Suprapubic skin (tissue), 4 donors: ENCODE measurements at regions not wholly inside any gene's neighbourhood (a gene's known extent, or its start where the extent isn't known, plus 50 kb on each side); places are given as distances from the start of the nearest gene placed in this dataset.

Experiments used
- DNase-seq, 2 donors: peaks; one replicate each; pipeline ENCODE4 v3.0.0-alpha.2; 2019; ENCODE audit warnings: low spot score in 2 of 2
- H3K27ac ChIP-seq: fragments of 200-600 bp; sonication (generic); one replicate; pipeline ENCODE4 v1.5.1; 2019
- H3K27me3 ChIP-seq: fragments of 200-600 bp; sonication (generic); one replicate; pipeline ENCODE4 v1.5.1; 2019
- H3K36me3 ChIP-seq: fragments of 200-600 bp; sonication (generic); one replicate; pipeline ENCODE4 v1.5.1; 2019
- H3K4me1 ChIP-seq: fragments of 200-600 bp; sonication (generic); one replicate; pipeline ENCODE4 v1.5.1; 2019
- H3K4me3 ChIP-seq: fragments of 200-600 bp; sonication (generic); one replicate; pipeline ENCODE4 v1.5.1; 2019; ENCODE audit warnings: mild to moderate bottlenecking
- H3K9me3 ChIP-seq: fragments of 200-600 bp; sonication (generic); one replicate; pipeline ENCODE4 v1.5.1; 2019
- CTCF ChIP-seq, 2 donors: fragments of 200-600 bp in 1 of 2; fragments of 450-650 bp in 1 of 2; sonication (generic) in 1 of 2; IDR thresholded peaks; one replicate each; pipeline ENCODE4 v1.5.1; 2016 to 2019; ENCODE audit warnings: antibody characterized with exemption in 2 of 2, mild to moderate bottlenecking in 1 of 2, moderate library complexity in 1 of 2
- EP300 ChIP-seq: sonication (generic); formaldehyde crosslinking; IDR thresholded peaks from one replicate; pipeline ENCODE4 v1.6.1; 2017; ENCODE audit warnings: antibody characterized with exemption
- POLR2A ChIP-seq, 2 donors: fragments of 450-650 bp; IDR thresholded peaks; one replicate each; pipeline ENCODE4 v1.6.1; 2017; ENCODE audit warnings: antibody characterized with exemption in 2 of 2, mild to moderate bottlenecking in 2 of 2, moderate library complexity in 2 of 2
- POLR2AphosphoS5 ChIP-seq, 3 donors: sonication (generic); formaldehyde crosslinking; IDR thresholded peaks; one replicate each; pipeline ENCODE4 v1.6.1; 2017; ENCODE audit warnings: antibody characterized with exemption in 3 of 3
- WGBS: methylation state at CpG from one replicate; pipeline ENCODE4 v1.1.5; 2018; 5-methylcytosine and 5-hydroxymethylcytosine counted together

GRCh38 chr14:53360829-53361228, 207.7 kb upstream of the DDHD1 start:
- Histone ChIP-seq H3K27ac (no peak overlapping the region), H3K4me3 (no peak overlapping the region)
- DNase-seq = no peak

GRCh38 chr14:53358166-53358565, 205.0 kb upstream of the DDHD1 start:
- TF ChIP-seq CTCF (IDR thresholded peaks at IDR 0.05) (no peak), EP300 (no peak), POLR2A (IDR thresholded peaks at IDR 0.05) (no peak), POLR2AphosphoS5 (IDR thresholded peaks at IDR 0.05) (no peak)
- Histone ChIP-seq H3K27me3 (no peaks in the 10 kb centered on the region), H3K4me3 (no peak overlapping the region), H3K4me1 (peaks cover 5% of the 10 kb centered on the region), H3K27ac (no peak overlapping the region), H3K36me3 (no peaks in the 10 kb centered on the region), H3K9me3 (no peaks in the 10 kb centered on the region)
- DNase-seq = no peak

More at GRCh38 chr14:53360829-53361228, 207.7 kb upstream of the DDHD1 start:
- H3K27me3 ChIP-seq = no peaks in the 10 kb centered on the region
- peaks cover 2% of the 10 kb centered on the region for H3K4me1 ChIP-seq
- no peaks in the 10 kb centered on the region for H3K9me3 ChIP-seq
- TF ChIP-seq CTCF (IDR thresholded peaks at IDR 0.05) (no peak), POLR2A (IDR thresholded peaks at IDR 0.05) (no peak), POLR2AphosphoS5 (IDR thresholded peaks at IDR 0.05) (no peak), EP300 (no peak)
- no peaks in the 10 kb centered on the region for H3K36me3 ChIP-seq

GRCh38 chr14:53356361-53357150, 203.4 kb upstream of the DDHD1 start:
- H3K27me3 ChIP-seq = no peaks in the 10 kb centered on the region
- no peak overlapping the region for H3K4me3 ChIP-seq
- WGBS = 71% methylated on average over 4 of the region's 4 CpGs
- no peak for TF ChIP-seq CTCF (IDR thresholded peaks at IDR 0.05)
- TF ChIP-seq POLR2AphosphoS5 (IDR thresholded peaks at IDR 0.05) = no peak
- TF ChIP-seq POLR2A (IDR thresholded peaks at IDR 0.05) = no peak
- no peak for TF ChIP-seq EP300
- H3K36me3 ChIP-seq = no peaks in the 10 kb centered on the region
- no peak for DNase-seq
- peaks cover 5% of the 10 kb centered on the region for H3K4me1 ChIP-seq
- no peak overlapping the region for H3K27ac ChIP-seq
- H3K9me3 ChIP-seq = no peaks in the 10 kb centered on the region

GRCh38 chr14:53355581-53356112, 202.5 kb upstream of the DDHD1 start:
- no peak for TF ChIP-seq CTCF (IDR thresholded peaks at IDR 0.05)
- TF ChIP-seq EP300 = no peak
- no peak for TF ChIP-seq POLR2A (IDR thresholded peaks at IDR 0.05)
- no peak for TF ChIP-seq POLR2AphosphoS5 (IDR thresholded peaks at IDR 0.05)
- no peak for DNase-seq
- Histone ChIP-seq H3K27me3 (no peaks in the 10 kb centered on the region), H3K4me1 (peaks cover 5% of the 10 kb centered on the region), H3K9me3 (no peaks in the 10 kb centered on the region), H3K36me3 (no peaks in the 10 kb centered on the region), H3K4me3 (no peak overlapping the region), H3K27ac (no peak overlapping the region)
- WGBS = 60% methylated on average over 5 of the region's 5 CpGs

GRCh38 chr14:53354336-53354735, 201.2 kb upstream of the DDHD1 start:
- Histone ChIP-seq H3K36me3 (no peaks in the 10 kb centered on the region), H3K27ac (no peak overlapping the region), H3K4me1 (peaks cover 5% of the 10 kb centered on the region), H3K9me3 (no peaks in the 10 kb centered on the region), H3K4me3 (no peak overlapping the region), H3K27me3 (no peaks in the 10 kb centered on the region)
- TF ChIP-seq CTCF (IDR thresholded peaks at IDR 0.05) = no peak
- TF ChIP-seq EP300 = no peak
- TF ChIP-seq POLR2A (IDR thresholded peaks at IDR 0.05) = no peak
- no peak for TF ChIP-seq POLR2AphosphoS5 (IDR thresholded peaks at IDR 0.05)
- no peak for DNase-seq
